ENCODE measurements at regions not wholly inside any gene's neighbourhood (a gene's known extent, or its start where the extent isn't known, plus 50 kb on each side); places are given as distances from the start of the nearest gene placed in this dataset.

DNA sequence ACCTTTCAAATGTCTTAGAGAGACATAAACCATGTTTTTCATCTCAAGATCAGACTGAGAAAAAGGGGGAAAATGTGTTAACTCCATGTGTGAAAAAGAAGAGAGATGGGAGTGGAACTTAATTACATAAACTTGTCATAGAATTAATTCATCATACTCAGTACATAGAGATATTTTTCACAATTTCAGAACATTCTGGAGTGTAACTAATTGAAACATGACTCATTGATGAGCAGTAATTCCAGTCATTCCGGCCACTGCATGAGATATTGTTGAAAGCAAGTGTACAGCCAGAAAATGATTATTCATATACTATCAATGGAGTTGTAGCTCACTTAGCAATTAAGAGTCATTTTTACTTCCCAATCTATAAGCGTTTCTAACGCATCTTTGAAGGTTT lies 739.3 kb downstream of the LTN1 start:
- TF ChIP-seq, protein P1, sequence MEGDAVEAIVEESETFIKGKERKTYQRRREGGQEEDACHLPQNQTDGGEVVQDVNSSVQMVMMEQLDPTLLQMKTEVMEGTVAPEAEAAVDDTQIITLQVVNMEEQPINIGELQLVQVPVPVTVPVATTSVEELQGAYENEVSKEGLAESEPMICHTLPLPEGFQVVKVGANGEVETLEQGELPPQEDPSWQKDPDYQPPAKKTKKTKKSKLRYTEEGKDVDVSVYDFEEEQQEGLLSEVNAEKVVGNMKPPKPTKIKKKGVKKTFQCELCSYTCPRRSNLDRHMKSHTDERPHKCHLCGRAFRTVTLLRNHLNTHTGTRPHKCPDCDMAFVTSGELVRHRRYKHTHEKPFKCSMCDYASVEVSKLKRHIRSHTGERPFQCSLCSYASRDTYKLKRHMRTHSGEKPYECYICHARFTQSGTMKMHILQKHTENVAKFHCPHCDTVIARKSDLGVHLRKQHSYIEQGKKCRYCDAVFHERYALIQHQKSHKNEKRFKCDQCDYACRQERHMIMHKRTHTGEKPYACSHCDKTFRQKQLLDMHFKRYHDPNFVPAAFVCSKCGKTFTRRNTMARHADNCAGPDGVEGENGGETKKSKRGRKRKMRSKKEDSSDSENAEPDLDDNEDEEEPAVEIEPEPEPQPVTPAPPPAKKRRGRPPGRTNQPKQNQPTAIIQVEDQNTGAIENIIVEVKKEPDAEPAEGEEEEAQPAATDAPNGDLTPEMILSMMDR (conservative IDR thresholded peaks at IDR 0.05): no peak
- TF ChIP-seq ZFX (IDR thresholded peaks at IDR 0.05): no peak
